Peyer's patch (tissue), 4 donors: ENCODE measurements at regions not wholly inside any gene's neighbourhood (a gene's known extent, or its start where the extent isn't known, plus 50 kb on each side); places are given as distances from the start of the nearest gene placed in this dataset.

ENCODE experiments used
- DNase-seq, 3 donors: peaks; one replicate each; pipeline ENCODE4 v3.0.0-alpha.2; 2017 to 2019
- H3K27ac ChIP-seq, 4 donors: fragments of 200-600 bp; sonication (generic); one replicate each; pipeline ENCODE4 v1.5.1; 2016 to 2019
- H3K27me3 ChIP-seq, 2 donors: fragments of 200-600 bp; sonication (generic); one replicate each; pipeline ENCODE4 v1.5.1; 2019
- H3K36me3 ChIP-seq, 3 donors: fragments of 200-600 bp; sonication (generic); one replicate each; pipeline ENCODE4 v1.5.1; 2016 to 2019
- H3K4me1 ChIP-seq, 4 donors: fragments of 200-600 bp; sonication (generic); one replicate each; pipeline ENCODE4 v1.5.1; 2016 to 2019
- H3K4me3 ChIP-seq, 4 donors: fragments of 200-600 bp; sonication (generic); 1 replicate in 3 of 4; 2 replicates in 1 of 4; pipeline ENCODE4 v1.5.1; 2016 to 2019; ENCODE audit warnings: mild to moderate bottlenecking in 1 of 4
- H3K9me3 ChIP-seq, 4 donors: fragments of 200-600 bp; sonication (generic); one replicate each; pipeline ENCODE4 v1.5.1; 2016 to 2019; ENCODE audit warnings: mild to moderate bottlenecking in 1 of 4
- POLR2A ChIP-seq, 2 donors: fragments of 450-650 bp; IDR thresholded peaks; one replicate each; pipeline ENCODE4 v1.5.1; 2017; ENCODE audit warnings: antibody characterized with exemption in 2 of 2, mild to moderate bottlenecking in 2 of 2, moderate library complexity in 2 of 2
- TF ChIP-seq, protein P1 (sequence below), 6 experiments: fragments of 450-650 bp in 4 of 6; fragments of 200-600 bp in 2 of 6; sonication (generic) in 1 of 6; IDR thresholded peaks; one replicate each; pipeline ENCODE4 v1.5.1; 2017 to 2019; ENCODE audit warnings: antibody characterized with exemption in 6 of 6, mild to moderate bottlenecking in 3 of 6, moderate library complexity in 1 of 6

DNA sequence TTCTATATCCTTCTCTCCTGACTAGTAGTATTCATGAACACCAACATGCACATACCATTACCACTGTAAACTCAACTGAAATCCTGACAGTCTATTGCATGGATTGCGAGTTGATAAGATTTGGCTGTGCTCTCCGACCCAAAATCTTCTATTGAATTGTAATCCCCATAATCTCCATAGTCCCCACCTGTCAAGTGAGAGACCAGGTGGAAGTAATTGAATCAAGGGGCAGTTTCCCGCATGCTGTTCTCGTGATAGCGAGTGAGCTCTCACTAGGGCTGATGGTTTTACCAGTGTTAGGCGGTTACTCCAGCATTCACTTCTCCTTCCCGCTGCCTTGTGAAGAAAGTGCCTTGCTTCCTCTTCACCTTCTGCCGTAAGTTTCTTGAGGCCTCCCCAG lies 261.8 kb downstream of the PHF14 start:
- Histone ChIP-seq H3K4me1 (no peaks in the 10 kb centered on the region), H3K36me3 (no peaks in the 10 kb centered on the region), H3K27me3 (no peaks in the 10 kb centered on the region), H3K27ac (no peak overlapping the region), H3K4me3 (no peak overlapping the region), H3K9me3 (no peaks in the 10 kb centered on the region)
- no peak for DNase-seq
- TF ChIP-seq, protein P1, sequence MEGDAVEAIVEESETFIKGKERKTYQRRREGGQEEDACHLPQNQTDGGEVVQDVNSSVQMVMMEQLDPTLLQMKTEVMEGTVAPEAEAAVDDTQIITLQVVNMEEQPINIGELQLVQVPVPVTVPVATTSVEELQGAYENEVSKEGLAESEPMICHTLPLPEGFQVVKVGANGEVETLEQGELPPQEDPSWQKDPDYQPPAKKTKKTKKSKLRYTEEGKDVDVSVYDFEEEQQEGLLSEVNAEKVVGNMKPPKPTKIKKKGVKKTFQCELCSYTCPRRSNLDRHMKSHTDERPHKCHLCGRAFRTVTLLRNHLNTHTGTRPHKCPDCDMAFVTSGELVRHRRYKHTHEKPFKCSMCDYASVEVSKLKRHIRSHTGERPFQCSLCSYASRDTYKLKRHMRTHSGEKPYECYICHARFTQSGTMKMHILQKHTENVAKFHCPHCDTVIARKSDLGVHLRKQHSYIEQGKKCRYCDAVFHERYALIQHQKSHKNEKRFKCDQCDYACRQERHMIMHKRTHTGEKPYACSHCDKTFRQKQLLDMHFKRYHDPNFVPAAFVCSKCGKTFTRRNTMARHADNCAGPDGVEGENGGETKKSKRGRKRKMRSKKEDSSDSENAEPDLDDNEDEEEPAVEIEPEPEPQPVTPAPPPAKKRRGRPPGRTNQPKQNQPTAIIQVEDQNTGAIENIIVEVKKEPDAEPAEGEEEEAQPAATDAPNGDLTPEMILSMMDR (IDR thresholded peaks at IDR 0.05) = no peak
- no peak for TF ChIP-seq POLR2A (IDR thresholded peaks at IDR 0.05)

DNA sequence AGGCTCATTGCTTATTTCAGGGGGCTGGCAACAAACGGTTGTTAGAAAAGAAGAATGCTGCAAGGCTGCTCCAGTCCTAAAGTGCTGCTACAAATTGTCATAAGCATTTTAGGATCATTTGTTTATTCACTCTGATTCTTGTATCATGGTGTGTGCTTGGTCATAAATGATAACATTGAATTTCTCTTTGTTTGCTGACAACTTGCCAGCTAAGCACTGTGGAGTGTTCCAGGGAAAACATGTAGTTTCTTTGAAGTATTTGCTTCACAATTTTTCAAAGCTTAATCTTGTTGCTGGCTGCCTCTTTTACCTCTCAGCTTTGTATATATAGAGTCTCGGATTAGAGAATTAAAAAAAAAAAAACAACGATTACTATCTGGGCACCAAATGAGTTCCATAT lies 263.0 kb downstream of the PHF14 start:
- no peak for DNase-seq
- H3K27ac ChIP-seq = no peak overlapping the region
- no peaks in the 10 kb centered on the region for H3K27me3 ChIP-seq
- no peak for TF ChIP-seq POLR2A (IDR thresholded peaks at IDR 0.05)
- TF ChIP-seq, protein P1 (IDR thresholded peaks at IDR 0.05) = no peak
- H3K4me3 ChIP-seq = no peak overlapping the region
- H3K9me3 ChIP-seq = no peaks in the 10 kb centered on the region
- no peaks in the 10 kb centered on the region for H3K36me3 ChIP-seq
- H3K4me1 ChIP-seq = no peaks in the 10 kb centered on the region

DNA sequence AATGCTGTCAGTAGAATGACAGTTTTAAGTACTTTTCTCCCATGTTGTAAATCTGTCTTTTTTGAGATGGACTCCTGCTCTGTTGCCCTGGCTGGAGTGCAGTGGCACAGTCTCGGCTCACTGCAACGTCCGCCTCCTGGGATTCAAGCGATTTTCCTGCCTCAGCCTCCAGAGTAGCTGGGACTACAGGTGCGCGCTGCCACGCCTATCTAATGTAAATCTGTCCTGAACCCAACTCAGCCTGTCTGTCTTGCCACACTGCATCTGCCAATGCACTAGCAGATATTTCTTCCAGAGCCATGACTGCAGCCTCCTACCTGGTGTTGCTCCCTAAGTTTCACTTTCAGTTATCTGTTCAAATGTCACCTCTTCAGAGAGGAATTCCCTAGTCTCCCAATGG lies 264.1 kb downstream of the PHF14 start:
- peak overlapping the region in 2 of 4 donors; percentile 28 to 50 for H3K4me3 ChIP-seq
- TF ChIP-seq POLR2A (IDR thresholded peaks at IDR 0.05) = no peak
- TF ChIP-seq, protein P1 (IDR thresholded peaks at IDR 0.05) = no peak
- no peaks in the 10 kb centered on the region for H3K4me1 ChIP-seq
- no peaks in the 10 kb centered on the region for H3K27me3 ChIP-seq
- no peaks in the 10 kb centered on the region for H3K36me3 ChIP-seq
- DNase-seq = peak in 1 of 3 donors; percentile 51
- H3K27ac ChIP-seq = no peak overlapping the region
- H3K9me3 ChIP-seq = no peaks in the 10 kb centered on the region

DNA sequence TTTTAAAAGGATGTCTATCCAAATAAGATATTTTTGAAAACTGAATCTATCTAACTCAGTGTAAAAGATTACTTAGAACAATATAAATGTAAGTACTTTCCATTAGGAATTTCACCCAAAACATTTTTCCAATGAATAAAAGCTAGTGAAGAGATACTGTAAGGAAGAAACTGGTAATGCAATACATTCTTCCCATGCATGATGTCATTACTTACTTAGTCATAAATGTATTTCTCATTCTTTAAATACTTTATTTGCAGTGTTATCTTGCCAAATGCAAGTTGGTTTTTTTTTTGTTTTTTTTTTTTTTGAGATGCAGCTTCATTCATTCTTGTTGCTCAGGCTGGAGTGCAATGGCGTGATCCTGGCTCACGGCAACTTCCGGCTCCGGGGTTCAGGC lies 265.6 kb downstream of the PHF14 start:
- no peak for DNase-seq
- TF ChIP-seq POLR2A (IDR thresholded peaks at IDR 0.05) = no peak
- TF ChIP-seq, protein P1 (IDR thresholded peaks at IDR 0.05) = no peak
- Histone ChIP-seq H3K4me3 (no peak overlapping the region), H3K9me3 (no peaks in the 10 kb centered on the region), H3K27me3 (no peaks in the 10 kb centered on the region), H3K36me3 (no peaks in the 10 kb centered on the region), H3K4me1 (no peaks in the 10 kb centered on the region), H3K27ac (no peak overlapping the region)

DNA sequence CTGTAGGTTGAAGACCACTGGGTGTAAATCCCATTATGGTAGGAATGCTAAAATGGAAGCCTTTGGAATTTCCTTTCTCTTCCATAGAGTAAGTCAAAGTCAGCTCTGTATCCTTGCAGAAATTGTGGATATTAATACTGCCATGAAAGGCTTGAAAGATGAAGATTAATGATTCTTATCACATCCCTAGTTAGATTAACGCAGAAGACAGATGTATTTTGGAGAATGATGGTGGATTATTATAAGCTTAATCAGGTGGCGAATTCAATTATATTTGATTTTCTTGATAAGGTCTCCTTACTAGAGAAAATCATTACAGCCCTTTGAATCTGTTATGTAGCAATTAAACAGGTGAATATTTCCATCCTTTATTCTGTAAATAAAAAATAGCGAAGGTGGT lies 270.1 kb downstream of the PHF14 start:
- no peak for TF ChIP-seq POLR2A (IDR thresholded peaks at IDR 0.05)
- TF ChIP-seq, protein P1 (IDR thresholded peaks at IDR 0.05) = no peak
- Histone ChIP-seq H3K4me1 (no peaks in the 10 kb centered on the region), H3K4me3 (no peak overlapping the region), H3K27me3 (no peaks in the 10 kb centered on the region), H3K9me3 (no peaks in the 10 kb centered on the region), H3K36me3 (no peaks in the 10 kb centered on the region), H3K27ac (no peak overlapping the region)
- DNase-seq = no peak

DNA sequence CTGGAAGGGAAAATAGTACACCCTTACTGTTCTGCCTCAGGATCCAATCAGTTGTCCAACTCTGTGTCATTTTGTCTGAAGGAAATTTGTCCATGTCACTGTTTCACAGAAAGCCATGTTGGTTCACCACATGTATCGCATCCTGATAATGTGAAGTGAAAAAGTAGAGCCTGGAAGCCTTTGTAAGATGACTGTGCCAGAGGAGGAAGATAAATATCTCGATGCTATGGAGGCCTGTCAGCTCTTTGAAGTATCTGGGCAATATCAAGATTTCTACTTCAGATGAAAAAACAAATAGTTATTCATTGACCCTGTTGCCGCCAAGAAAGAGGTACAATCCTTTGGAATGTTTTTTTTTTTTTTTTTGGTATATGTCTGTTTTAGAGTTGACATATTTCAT lies 270.5 kb downstream of the PHF14 start:
- no peak for DNase-seq
- H3K9me3 ChIP-seq = no peaks in the 10 kb centered on the region
- H3K27ac ChIP-seq = no peak overlapping the region
- no peaks in the 10 kb centered on the region for H3K27me3 ChIP-seq
- no peaks in the 10 kb centered on the region for H3K4me1 ChIP-seq
- TF ChIP-seq POLR2A (IDR thresholded peaks at IDR 0.05) = no peak
- TF ChIP-seq, protein P1 (IDR thresholded peaks at IDR 0.05) = no peak
- no peak overlapping the region for H3K4me3 ChIP-seq
- H3K36me3 ChIP-seq = no peaks in the 10 kb centered on the region
